ENCODE measurements at regions not wholly inside any gene's neighbourhood (a gene's known extent, or its start where the extent isn't known, plus 50 kb on each side); places are given as distances from the start of the nearest gene placed in this dataset.

- H3K4me1 ChIP-seq (ENCODE audit: control insufficient read depth, insufficient read depth, low read length, poor library complexity, severe bottlenecking), result no peaks in the 10 kb centered on the region
- H3K27ac ChIP-seq (ENCODE audit: insufficient read depth, low read length, poor library complexity, severe bottlenecking), result no peak overlapping the region
- H3K4me3 ChIP-seq (ENCODE audit: insufficient read depth, low read depth, low read length, poor library complexity, severe bottlenecking), result no peak overlapping the region
- no peaks in the 10 kb centered on the region for H3K9me3 ChIP-seq (ENCODE audit: control insufficient read depth, low read length)
- no peaks in the 10 kb centered on the region for H3K27me3 ChIP-seq (replicated peaks; ENCODE audit: control insufficient read depth, insufficient read depth, low read length, poor library complexity, severe bottlenecking)
- no peaks in the 10 kb centered on the region for H3K36me3 ChIP-seq (ENCODE audit: control insufficient read depth, insufficient read depth, low read length)
- no peak for DNase-seq
Measured at GRCh38 chr19:30090963-30091362, 148.9 kb downstream of the URI1 start.

- Histone ChIP-seq H3K9me3 (ENCODE audit: control insufficient read depth, low read length) (no peaks in the 10 kb centered on the region), H3K27ac (ENCODE audit: insufficient read depth, low read length, poor library complexity, severe bottlenecking) (no peak overlapping the region), H3K36me3 (ENCODE audit: control insufficient read depth, insufficient read depth, low read length) (no peaks in the 10 kb centered on the region), H3K27me3 (replicated peaks; ENCODE audit: control insufficient read depth, insufficient read depth, low read length, poor library complexity, severe bottlenecking) (no peaks in the 10 kb centered on the region), H3K4me3 (ENCODE audit: insufficient read depth, low read depth, low read length, poor library complexity, severe bottlenecking) (no peak overlapping the region), H3K4me1 (ENCODE audit: control insufficient read depth, insufficient read depth, low read length, poor library complexity, severe bottlenecking) (no peaks in the 10 kb centered on the region)
- DNase-seq, result no peak
Measured at GRCh38 chr19:30091456-30091855, 149.4 kb downstream of the URI1 start.

GRCh38 chr19:30091856-30092255, 149.8 kb downstream of the URI1 start:
- Histone ChIP-seq H3K9me3 (ENCODE audit: control insufficient read depth, low read length) (no peaks in the 10 kb centered on the region), H3K27me3 (replicated peaks; ENCODE audit: control insufficient read depth, insufficient read depth, low read length, poor library complexity, severe bottlenecking) (no peaks in the 10 kb centered on the region), H3K27ac (ENCODE audit: insufficient read depth, low read length, poor library complexity, severe bottlenecking) (no peak overlapping the region), H3K4me3 (ENCODE audit: insufficient read depth, low read depth, low read length, poor library complexity, severe bottlenecking) (no peak overlapping the region), H3K4me1 (ENCODE audit: control insufficient read depth, insufficient read depth, low read length, poor library complexity, severe bottlenecking) (no peaks in the 10 kb centered on the region), H3K36me3 (ENCODE audit: control insufficient read depth, insufficient read depth, low read length) (no peaks in the 10 kb centered on the region)
- no peak for DNase-seq

GRCh38 chr19:30092721-30093569, 150.9 kb downstream of the URI1 start:
- no peak for DNase-seq

GRCh38 chr19:30093966-30094755, 152.1 kb downstream of the URI1 start:
- H3K36me3 ChIP-seq (ENCODE audit: control insufficient read depth, insufficient read depth, low read length), result no peaks in the 10 kb centered on the region
- no peak overlapping the region for H3K4me3 ChIP-seq (ENCODE audit: insufficient read depth, low read depth, low read length, poor library complexity, severe bottlenecking)
- H3K4me1 ChIP-seq (ENCODE audit: control insufficient read depth, insufficient read depth, low read length, poor library complexity, severe bottlenecking), result no peaks in the 10 kb centered on the region
- no peak for DNase-seq
- no peaks in the 10 kb centered on the region for H3K9me3 ChIP-seq (ENCODE audit: control insufficient read depth, low read length)
- no peak overlapping the region for H3K27ac ChIP-seq (ENCODE audit: insufficient read depth, low read length, poor library complexity, severe bottlenecking)
- H3K27me3 ChIP-seq (replicated peaks; ENCODE audit: control insufficient read depth, insufficient read depth, low read length, poor library complexity, severe bottlenecking), result no peaks in the 10 kb centered on the region

More at GRCh38 chr19:30092721-30093569, 150.9 kb downstream of the URI1 start:
- Histone ChIP-seq H3K4me3 (ENCODE audit: insufficient read depth, low read depth, low read length, poor library complexity, severe bottlenecking) (no peak overlapping the region), H3K36me3 (ENCODE audit: control insufficient read depth, insufficient read depth, low read length) (no peaks in the 10 kb centered on the region), H3K9me3 (ENCODE audit: control insufficient read depth, low read length) (no peaks in the 10 kb centered on the region), H3K4me1 (ENCODE audit: control insufficient read depth, insufficient read depth, low read length, poor library complexity, severe bottlenecking) (no peaks in the 10 kb centered on the region), H3K27ac (ENCODE audit: insufficient read depth, low read length, poor library complexity, severe bottlenecking) (no peak overlapping the region), H3K27me3 (replicated peaks; ENCODE audit: control insufficient read depth, insufficient read depth, low read length, poor library complexity, severe bottlenecking) (no peaks in the 10 kb centered on the region)

- Histone ChIP-seq H3K27me3 (replicated peaks; ENCODE audit: control insufficient read depth, insufficient read depth, low read length, poor library complexity, severe bottlenecking) (no peaks in the 10 kb centered on the region), H3K4me1 (ENCODE audit: control insufficient read depth, insufficient read depth, low read length, poor library complexity, severe bottlenecking) (no peaks in the 10 kb centered on the region), H3K4me3 (ENCODE audit: insufficient read depth, low read depth, low read length, poor library complexity, severe bottlenecking) (no peak overlapping the region), H3K27ac (ENCODE audit: insufficient read depth, low read length, poor library complexity, severe bottlenecking) (no peak overlapping the region), H3K36me3 (ENCODE audit: control insufficient read depth, insufficient read depth, low read length) (no peaks in the 10 kb centered on the region), H3K9me3 (ENCODE audit: control insufficient read depth, low read length) (no peaks in the 10 kb centered on the region)
- DNase-seq, result no peak
Measured at GRCh38 chr19:30094756-30095140, 152.7 kb downstream of the URI1 start.

GRCh38 chr19:30095171-30095570, 153.1 kb downstream of the URI1 start:
- no peaks in the 10 kb centered on the region for H3K4me1 ChIP-seq (ENCODE audit: control insufficient read depth, insufficient read depth, low read length, poor library complexity, severe bottlenecking)
- H3K4me3 ChIP-seq (ENCODE audit: insufficient read depth, low read depth, low read length, poor library complexity, severe bottlenecking), result no peak overlapping the region
- H3K36me3 ChIP-seq (ENCODE audit: control insufficient read depth, insufficient read depth, low read length), result no peaks in the 10 kb centered on the region
- no peak overlapping the region for H3K27ac ChIP-seq (ENCODE audit: insufficient read depth, low read length, poor library complexity, severe bottlenecking)
- DNase-seq, result no peak
- no peaks in the 10 kb centered on the region for H3K9me3 ChIP-seq (ENCODE audit: control insufficient read depth, low read length)
- H3K27me3 ChIP-seq (replicated peaks; ENCODE audit: control insufficient read depth, insufficient read depth, low read length, poor library complexity, severe bottlenecking), result no peaks in the 10 kb centered on the region

GRCh38 chr19:30096596-30097370, 154.7 kb downstream of the URI1 start:
- Histone ChIP-seq H3K27me3 (replicated peaks; ENCODE audit: control insufficient read depth, insufficient read depth, low read length, poor library complexity, severe bottlenecking) (no peaks in the 10 kb centered on the region), H3K27ac (ENCODE audit: insufficient read depth, low read length, poor library complexity, severe bottlenecking) (no peak overlapping the region), H3K4me3 (ENCODE audit: insufficient read depth, low read depth, low read length, poor library complexity, severe bottlenecking) (no peak overlapping the region), H3K36me3 (ENCODE audit: control insufficient read depth, insufficient read depth, low read length) (no peaks in the 10 kb centered on the region), H3K9me3 (ENCODE audit: control insufficient read depth, low read length) (no peaks in the 10 kb centered on the region), H3K4me1 (ENCODE audit: control insufficient read depth, insufficient read depth, low read length, poor library complexity, severe bottlenecking) (no peaks in the 10 kb centered on the region)
- no peak for DNase-seq

- no peak for DNase-seq
- no peaks in the 10 kb centered on the region for H3K36me3 ChIP-seq (ENCODE audit: control insufficient read depth, insufficient read depth, low read length)
- H3K27ac ChIP-seq (ENCODE audit: insufficient read depth, low read length, poor library complexity, severe bottlenecking), result no peak overlapping the region
- H3K27me3 ChIP-seq (replicated peaks; ENCODE audit: control insufficient read depth, insufficient read depth, low read length, poor library complexity, severe bottlenecking), result no peaks in the 10 kb centered on the region
- no peak overlapping the region for H3K4me3 ChIP-seq (ENCODE audit: insufficient read depth, low read depth, low read length, poor library complexity, severe bottlenecking)
- no peaks in the 10 kb centered on the region for H3K9me3 ChIP-seq (ENCODE audit: control insufficient read depth, low read length)
- H3K4me1 ChIP-seq (ENCODE audit: control insufficient read depth, insufficient read depth, low read length, poor library complexity, severe bottlenecking), result no peaks in the 10 kb centered on the region
Measured at GRCh38 chr19:30097746-30098280, 155.8 kb downstream of the URI1 start.
